NCI-H2196 (cell line): ENCODE measurements at regions not wholly inside any gene's neighbourhood (a gene's known extent, or its start where the extent isn't known, plus 50 kb on each side); places are given as distances from the start of the nearest gene placed in this dataset.

Source experiments
- DNase-seq: peaks from one replicate; lab custom pipeline; 2025; ENCODE audit not compliant: unreplicated experiment; lab: John Stamatoyannopoulos, UW

DNA sequence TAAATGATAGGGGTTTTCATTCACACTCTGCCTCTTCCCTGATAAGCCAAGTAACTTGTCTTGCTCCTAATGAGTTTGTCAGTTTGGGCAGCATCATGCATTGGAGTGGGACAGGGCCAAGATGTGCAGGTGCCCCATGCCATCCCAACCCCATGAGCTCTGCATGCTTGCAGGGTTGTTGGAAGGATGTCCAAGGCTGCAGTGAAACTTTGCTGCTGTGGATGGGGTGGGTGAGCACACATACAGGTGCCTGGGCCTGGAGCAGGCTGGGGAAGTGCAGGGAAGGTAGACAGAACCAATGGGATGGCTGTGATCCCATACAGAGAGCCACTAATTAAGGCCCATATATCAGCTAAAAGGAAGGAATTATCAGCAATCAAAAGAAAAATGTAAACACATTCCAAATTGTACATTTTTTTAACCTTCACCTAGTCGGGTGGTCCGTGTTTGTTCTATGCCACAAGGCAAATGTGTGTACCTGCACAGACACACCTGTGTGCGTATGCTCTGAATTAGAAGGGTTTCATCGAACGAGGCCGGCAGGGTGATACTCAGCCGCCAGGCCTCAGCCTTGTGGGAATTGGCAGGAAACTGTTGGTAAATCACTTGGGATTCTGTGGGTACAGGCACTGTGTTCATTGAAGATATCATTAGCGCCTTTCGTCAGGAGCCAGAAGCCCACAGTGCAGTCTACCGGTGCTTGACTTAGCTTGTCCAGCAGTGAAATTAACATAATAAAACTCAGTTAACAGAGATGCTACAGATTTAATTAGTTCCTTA is 342.9 kb downstream of the MYCN start:
- DNase-seq: no peak

DNA sequence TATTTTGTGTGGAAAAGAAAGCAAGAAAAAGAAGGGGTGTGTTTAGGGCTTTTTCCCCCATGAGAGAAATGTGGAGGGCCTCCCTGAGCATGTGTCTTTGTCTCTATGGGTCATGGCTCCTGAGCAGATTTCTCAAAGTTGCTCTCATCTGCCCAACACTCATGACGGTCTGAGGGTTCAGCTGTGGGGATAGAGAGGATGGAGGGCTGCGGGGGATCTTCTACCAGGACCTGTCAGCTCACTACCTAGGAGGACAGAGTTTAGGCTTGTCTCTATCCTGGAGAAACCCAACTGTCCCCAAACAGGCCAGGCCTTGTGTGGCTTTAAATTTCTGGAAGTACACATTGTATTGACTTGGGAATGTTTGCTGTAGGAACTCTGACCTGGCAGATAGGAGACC is 342.2 kb downstream of the MYCN start:
- no peak for DNase-seq

DNA sequence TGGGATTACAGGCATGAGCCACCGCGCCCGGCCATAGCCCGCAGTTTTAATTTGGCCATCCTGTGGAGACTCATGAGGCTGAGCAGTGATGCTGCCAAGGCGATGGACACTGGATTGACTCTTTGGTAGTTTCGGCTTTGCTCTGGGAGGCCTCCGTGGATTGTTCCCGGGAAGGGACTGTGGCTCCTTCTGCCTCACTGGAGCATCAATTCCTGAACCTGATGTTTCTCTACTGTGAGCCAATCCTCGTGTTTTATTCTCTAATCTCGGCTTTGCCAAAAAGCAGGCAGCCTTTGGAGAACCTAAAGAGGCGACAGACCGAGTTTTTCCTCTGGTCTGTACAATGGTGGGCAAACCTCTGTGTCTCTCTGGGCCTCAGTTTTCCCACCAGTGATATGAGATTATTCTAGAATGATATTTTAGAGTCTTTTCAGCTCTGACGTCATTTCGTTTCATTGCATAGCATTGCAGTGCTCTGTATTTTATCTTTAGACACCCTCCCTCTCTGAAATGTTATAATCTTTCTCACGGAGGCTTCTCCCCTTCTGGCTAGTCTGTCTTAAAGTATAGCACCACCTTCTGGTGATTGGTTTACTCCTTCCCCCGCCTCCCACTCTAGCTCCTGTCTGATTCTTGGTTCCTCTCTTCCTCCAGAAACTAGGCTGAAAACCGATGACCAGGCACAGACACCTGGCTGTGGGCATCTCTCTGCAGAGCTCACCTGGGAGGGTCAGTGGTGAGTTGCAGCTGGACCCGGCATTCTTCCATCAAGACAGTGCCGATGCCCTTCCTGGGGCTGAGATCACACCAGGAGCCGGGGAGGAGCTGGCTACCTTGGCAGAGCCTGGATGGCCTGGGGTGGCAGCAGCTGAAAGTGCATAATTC is 341.3 kb downstream of the MYCN start:
- DNase-seq: peak; percentile 3

DNA sequence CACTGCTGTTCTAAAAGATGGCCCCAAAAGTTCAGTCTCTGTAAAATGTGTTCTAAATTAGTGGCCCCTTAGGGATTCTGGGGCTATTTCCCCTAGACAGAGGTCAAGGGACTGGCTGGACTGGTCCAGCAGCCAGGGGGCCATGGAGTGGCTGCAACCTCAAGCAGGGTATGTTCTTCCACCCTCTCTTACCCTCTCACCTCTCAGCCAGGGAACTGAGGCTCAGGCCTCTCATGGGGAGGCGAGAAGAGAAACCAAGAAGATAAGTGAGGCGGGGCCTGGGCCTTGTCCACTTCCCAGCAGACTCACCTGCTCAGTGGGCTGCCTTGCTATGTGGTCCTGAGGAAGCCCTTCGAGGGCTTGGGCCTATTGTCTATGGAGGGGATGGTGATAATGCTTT is 339.7 kb downstream of the MYCN start:
- DNase-seq: no peak

DNA sequence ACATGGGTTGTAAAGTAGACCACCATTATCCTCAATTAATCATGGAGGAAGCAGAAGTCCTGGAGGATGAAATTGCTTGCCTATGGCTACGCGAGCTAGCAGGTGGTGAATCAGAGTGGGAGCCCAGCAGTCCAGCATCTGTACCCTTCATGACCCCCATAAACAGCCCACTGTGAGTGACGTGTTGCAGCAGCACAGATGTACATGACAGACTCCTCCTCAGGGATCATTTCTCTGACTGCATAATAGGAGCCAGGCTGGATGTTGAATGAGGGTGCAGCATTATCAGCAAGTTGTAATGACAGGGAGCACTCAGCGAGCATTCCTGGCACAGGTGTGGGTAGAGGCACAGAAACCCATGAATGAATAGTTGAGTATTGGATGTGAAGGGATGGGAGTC is 339.3 kb downstream of the MYCN start:
- DNase-seq: no peak

DNA sequence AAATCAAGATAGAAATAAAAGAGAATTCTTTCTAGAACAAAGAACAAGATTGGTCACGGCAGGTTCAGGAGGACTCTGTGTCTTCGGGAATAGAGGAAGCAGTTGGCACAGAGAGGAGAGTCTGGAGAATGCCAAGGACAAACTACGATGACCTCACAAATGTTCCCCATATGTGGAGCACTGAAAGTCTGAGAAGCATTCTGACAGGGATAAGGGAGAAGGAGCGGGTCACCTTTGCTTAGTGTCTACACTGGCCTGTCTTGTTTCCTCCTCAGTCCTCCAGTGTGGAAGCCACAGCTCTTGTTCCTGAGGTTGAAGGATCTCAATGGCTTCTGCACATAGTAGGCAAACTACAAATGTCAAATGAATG is 338.8 kb downstream of the MYCN start:
- DNase-seq: no peak

DNA sequence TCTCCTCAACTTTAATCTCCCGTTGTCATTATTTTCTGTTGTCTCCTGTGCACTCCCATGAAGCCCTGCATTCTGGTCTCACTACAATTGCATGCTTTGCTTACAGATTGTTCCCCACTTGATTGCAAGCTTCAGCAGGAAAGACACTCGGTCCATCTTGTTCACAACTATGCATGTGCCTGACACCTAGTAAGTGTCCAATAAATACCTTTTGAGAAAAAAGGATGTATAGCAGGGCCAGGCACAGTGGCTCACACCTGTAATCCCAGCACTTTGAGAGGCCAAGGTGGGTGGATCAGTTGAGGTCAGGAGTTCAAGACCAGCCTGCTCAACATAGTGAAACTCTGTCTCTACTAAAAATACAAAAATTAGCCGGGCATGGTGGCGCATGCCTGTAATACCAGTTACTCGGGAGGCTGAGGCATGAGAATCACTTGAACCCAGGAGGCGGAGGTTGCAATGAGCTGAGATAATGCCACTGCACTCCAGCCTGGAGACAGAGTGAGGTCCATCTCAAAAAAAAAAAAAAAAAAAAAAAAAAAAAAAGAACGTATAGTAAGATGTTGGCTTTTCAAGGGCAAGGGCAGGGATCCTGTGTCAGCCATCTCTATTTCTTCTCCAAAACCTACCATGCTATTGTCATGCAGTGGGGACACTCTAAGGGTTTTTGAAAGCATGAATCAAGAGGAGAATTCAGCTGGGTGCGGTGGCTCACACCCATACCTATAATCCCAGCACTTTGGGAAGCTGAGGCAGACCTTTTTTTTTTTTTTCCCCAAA is 338.3 kb downstream of the MYCN start:
- DNase-seq: no peak

DNA sequence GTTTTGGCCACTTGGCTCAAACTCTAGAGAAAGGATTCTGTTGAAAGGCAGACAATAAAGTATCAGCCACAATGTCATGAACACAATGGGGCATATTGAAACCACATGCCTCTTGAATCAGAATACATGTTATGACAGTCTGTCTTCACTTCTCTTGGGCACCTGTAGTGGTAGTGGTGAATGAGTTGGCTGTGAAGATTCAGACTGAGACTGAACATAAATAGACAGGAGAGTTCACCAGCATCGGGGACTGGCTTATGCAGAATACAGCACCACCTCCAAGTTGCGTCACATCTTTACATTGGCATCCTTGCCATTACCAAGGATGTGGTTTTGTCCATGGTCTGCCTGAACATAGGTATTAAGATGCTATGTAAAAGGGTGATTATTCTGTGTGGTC is 336.8 kb downstream of the MYCN start:
- DNase-seq: no peak

DNA sequence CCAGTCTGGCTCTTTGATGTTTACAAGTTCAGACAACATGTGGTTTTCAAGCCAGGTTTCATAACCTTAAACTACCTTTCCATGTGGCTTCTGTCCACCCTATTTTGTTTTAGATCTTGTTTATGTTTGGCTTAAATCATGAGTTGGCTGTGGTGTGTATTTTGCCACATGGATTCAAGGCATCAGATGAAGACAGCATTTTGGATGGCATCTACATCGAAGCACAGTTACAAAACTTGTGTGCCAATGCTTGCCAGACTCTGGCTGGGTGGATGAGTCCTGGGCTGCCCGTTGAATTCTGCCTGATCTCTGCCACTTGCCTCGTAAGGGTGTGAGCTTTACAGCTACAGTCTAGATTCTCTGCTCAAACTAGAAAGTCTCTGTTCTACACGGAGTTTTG is 335.3 kb downstream of the MYCN start:
- no peak for DNase-seq

DNA sequence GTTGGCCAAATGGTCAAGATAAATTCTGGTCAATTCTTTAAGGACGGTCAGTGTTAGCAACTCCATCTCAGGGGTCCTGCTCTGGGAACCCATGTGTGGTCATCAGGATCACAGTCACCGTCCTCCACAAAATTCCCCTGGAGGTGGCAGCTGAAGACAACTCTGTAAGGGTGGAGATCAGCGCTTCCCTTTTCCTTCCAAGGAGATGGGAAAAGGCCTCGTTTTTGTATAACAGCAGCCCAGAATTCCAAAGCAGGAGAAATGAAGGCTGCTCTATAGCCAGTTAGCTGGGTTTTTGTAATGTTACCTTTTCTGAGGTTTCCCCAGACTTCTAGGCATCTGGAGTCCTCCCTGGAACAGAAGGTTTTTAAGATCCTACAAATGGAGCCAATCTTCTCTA is 334.8 kb downstream of the MYCN start:
- DNase-seq: no peak

DNA sequence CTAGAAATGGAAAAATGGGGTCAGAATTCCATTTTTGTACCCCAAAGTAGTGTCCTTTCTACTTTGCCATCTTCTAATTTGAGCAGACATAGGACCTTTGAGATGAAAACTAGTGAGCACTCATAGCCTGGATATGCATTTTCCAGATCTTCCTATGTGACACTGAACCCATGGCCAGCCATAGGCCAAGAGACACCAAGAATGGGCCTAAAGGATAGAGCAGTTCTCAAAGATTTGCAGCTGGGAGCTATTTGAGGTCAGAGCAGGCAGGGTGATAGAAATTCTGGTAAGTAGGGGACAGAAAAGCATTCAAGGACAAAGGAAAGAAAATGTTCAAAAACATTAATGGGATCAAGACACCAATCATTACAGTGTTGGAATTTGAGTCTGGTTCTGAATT is 332.8 kb downstream of the MYCN start:
- DNase-seq: no peak

DNA sequence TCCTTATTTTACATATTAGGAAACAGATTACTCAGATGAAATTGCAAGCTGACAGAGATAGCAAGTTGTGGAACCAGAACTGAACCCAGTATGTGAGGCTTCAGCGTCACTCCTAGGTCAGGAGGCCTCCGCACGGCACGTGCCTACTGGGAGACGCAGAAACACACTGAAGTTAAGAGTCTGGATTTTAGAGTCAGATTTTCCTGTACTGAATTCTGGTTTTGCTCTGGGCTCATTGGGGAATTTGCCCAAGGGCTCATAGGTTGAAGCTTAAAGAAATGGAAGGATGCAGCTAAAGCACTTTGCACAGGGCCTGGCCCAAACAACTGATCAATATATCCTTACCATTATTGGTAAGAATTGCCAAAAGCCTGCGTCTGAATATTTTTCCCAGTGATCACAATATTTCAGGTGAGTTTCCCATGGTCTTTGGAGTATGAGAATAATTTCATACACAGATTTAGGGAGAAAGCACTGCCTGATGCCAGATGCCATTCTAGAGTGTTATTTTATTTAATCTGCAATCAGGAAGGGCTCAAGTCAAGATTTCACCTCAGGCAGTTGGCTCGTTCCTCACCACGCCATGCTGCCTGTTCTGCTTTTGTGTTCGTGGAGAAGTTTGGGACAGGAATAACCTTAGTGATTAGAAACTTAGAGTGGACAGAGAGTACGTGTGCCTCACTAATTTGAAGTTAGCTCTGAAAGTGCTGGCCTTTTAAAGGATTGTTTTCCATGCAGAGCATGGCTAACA is 331.9 kb downstream of the MYCN start:
- no peak for DNase-seq

DNA sequence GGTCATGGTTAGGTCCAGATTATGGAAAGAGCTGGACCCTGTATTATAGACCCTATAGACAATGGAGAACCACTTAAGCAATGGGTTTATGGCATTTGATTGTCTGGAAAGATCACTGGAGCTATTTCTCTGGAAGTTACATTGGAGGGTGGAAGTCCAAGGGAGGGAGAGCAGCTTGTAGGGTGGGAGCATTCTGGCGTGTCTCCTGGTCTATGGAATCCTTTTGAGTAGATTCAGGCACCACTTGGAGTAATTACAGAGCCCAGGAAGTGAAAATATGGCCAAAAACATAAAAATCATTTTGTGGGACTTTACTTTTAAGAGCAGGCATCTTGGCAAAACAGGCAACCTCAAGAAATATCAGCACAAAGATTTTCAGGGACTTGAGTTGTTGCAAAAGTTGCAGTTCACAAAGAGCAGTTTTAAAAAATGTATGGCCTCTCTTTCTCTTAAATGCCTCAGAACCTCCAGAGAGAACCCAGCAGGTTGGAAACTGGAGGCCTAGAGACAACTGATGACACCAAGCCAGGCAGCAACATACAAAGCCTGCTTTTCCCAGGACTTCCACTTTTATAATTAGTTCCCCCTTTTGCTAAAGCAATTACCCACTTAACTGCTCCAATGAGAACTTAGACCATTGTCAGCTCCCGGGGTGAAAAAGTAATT is 331.0 kb downstream of the MYCN start:
- no peak for DNase-seq

DNA sequence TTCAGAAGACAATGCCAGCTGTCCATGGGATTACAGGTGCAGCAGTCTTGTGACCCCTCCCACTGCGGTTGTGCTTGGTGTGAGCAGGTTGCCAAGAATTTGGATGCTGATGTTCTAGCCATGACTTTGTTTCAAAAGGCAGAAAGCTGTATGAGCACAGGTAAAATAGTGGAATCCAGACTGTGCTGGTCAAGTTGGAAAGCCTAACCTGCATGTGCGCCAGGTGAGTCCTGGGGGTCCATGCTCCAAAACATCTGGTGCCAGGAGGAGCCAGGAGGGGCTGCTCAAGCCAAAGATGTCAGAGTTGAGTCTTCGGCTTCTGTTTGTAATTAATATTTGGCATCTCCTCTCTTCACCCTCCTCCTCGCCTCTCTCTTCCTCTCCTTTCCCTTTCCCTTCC is 330.1 kb downstream of the MYCN start:
- DNase-seq: no peak

DNA sequence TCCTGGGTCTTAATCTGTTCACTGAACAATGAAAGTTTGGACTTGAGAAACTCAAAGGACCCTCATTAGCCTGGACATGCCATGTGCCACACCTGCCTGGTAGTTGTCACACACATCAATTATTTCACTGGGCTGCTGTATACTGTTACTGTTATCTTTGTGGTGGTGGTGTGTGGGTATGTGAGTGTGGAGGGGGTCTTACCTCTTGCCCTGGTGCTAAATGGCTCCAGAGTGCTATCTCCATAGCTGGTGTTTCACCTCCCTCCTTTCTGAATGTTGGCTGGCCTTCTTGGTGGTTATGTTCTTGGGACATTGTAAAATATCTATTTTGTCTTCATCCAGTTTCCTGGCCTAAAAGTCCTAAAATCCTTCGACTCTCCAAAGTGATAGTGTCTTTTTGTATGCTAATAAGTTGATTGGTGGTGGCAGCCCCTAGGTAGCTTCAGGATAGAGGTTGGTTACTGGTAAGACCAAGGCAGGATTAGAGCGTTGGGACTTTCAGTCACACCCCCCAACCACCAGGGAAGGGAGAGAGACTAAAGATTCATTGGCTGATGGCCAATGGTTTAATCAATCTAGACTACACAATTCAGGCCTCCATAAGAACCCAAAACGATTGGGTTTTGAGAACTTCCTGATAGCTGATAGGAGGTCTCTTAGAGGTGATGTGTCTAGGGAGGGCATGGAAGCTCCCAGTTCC is 328.1 kb downstream of the MYCN start:
- no peak for DNase-seq

DNA sequence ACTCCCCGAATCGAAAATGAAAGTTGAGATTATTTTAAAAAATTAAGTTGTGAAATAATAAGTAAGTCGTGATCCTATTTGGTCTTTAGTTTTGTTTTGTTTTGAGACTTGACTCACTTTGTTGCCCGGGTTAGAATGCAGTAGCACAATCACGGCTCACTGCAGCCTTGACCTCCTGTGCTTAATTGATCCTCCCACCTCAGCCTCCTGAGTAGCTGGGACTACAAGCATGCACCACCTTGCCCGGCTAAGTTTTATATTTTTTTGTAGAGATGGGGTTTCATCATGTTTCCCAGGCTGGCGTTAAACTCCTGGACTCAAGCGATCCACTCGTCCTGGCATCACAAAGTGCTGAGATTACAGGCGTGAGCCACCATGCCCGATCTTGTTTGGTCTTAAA is 326.2 kb downstream of the MYCN start:
- DNase-seq: no peak

DNA sequence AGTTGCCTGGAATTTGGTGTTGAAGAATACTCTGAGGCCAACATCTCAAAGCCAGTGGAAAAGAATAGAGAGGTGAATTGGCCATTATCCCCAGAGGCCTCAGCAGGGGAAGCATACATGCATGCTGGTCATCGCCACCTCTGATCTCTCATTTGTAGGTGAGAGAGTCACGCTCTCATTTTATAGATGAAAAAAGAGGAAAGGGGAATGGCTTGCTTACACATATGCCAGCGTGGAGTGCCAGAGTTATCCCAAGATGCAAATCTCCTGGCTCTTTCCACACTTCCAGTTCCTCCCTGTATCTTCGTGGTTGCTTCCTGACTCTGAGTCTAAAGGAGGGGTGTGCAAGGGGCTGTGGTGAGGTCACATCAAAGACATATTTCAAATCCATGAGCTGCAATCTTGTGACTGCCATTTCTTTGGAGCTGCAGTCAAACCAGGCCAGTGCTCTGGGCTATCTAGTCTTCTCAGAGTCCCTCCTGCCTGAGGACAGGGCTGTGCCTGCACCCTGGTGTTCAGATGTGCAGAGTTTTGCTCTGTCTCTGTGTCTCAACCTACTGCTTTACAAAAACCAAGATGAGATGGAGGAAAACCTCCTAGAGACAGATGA is 324.7 kb downstream of the MYCN start:
- DNase-seq: no peak

DNA sequence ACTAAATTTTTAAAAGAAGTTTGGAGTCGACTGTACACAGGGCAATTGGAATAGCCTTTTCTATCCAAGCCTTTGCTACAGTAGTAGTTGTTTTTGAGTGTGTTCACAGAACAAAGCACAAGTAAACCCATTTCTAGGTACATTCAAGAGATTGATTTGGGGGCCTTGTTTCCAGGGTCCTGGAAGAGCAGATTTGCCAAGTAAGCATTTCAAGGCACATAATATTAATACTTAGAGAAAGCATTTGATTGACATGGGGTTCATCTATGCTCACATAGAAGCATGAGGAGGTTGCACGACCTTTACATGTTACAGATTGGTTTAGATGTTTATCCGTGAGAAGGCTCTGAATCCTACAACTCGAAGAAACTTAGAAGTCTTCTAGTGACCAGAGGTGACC is 324.1 kb downstream of the MYCN start:
- DNase-seq: no peak

DNA sequence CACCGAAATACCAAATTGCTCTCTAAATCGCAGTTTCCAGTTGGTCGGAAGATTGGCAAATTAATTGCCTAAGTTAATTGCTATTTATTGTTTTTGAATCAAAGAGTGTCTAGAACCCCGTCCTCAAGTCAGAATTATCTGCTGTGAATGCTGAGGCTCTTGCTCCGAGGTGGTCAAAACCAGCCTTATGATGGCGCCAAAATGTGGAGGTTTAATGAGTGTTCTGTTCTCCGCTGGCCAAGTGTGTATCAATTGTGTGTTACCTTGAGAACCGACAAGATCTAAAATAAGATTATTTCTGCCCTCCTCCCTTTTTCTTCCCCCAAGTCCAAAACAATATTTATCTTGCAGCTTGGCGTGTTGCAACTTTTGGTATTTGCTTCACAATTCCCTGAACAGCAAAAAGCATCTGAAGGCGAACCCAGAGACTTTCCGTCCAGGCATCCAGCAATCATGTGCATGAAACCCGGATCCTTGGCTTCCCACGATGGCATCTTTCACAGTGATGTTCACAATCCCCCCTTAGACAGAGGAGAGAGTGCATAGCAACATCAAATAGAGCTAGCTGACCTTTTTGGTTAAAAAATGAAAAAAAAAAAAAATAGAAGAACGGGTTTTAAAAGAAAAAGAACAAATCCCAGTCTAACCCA is 323.0 kb downstream of the MYCN start:
- DNase-seq: no peak
